Umbilical cord (tissue), 1 donor: ENCODE measurements at regions not wholly inside any gene's neighbourhood (a gene's known extent, or its start where the extent isn't known, plus 50 kb on each side); places are given as distances from the start of the nearest gene placed in this dataset.
"Not testable (repeated sequence)": the region's sequence is repeated elsewhere in the genome, so short reads cannot be mapped to it uniquely, and the experiment has no call there.

Experiments
- DNase-seq: peaks from one replicate; pipeline ENCODE4 v3.0.0-alpha.2; 2015; ENCODE audit warnings: low spot score

GRCh38 chr9:28445211-28445610, 871.9 kb upstream of the C9orf72 start:
- no peak for DNase-seq

- no peak for DNase-seq
These were observed 880.6 kb upstream of the C9orf72 start for GRCh38 chr9:28453918-28454317.

- peak; percentile 93 for DNase-seq
These were observed 883.6 kb upstream of the C9orf72 start for GRCh38 chr9:28456861-28457260.

GRCh38 chr9:28464481-28465216, 891.4 kb upstream of the C9orf72 start:
- DNase-seq = no peak

- no peak for DNase-seq
These were observed 898.0 kb upstream of the C9orf72 start for GRCh38 chr9:28471261-28471660.

GRCh38 chr9:28487561-28487960, 914.3 kb upstream of the C9orf72 start:
- no peak for DNase-seq

- DNase-seq = no peak
These were observed 917.8 kb upstream of the C9orf72 start for GRCh38 chr9:28491121-28491520.

- not testable (repeated sequence) for DNase-seq
These were observed 924.9 kb upstream of the C9orf72 start for GRCh38 chr9:28498168-28498567.

GRCh38 chr9:28502189-28502588, 928.9 kb upstream of the C9orf72 start:
- DNase-seq = no peak

- DNase-seq = no peak
These were observed 929.5 kb upstream of the C9orf72 start for GRCh38 chr9:28502741-28503140.

GRCh38 chr9:28503573-28503972, 930.3 kb upstream of the C9orf72 start:
- no peak for DNase-seq

- DNase-seq = no peak
These were observed 945.2 kb upstream of the C9orf72 start for GRCh38 chr9:28518439-28518838.

- not testable (repeated sequence) for DNase-seq
These were observed 951.0 kb upstream of the C9orf72 start for GRCh38 chr9:28524309-28524708.

GRCh38 chr9:28528049-28528448, 954.8 kb upstream of the C9orf72 start:
- DNase-seq = no peak

- DNase-seq = no peak
These were observed 964.9 kb upstream of the C9orf72 start for GRCh38 chr9:28538132-28538531.

GRCh38 chr9:28539434-28540070, 966.3 kb upstream of the C9orf72 start:
- no peak for DNase-seq

- no peak for DNase-seq
These were observed 969.6 kb upstream of the C9orf72 start for GRCh38 chr9:28542928-28543327.

GRCh38 chr9:28547527-28547926, 974.2 kb upstream of the C9orf72 start:
- no peak for DNase-seq

GRCh38 chr9:28563291-28563934, 990.1 kb upstream of the C9orf72 start:
- DNase-seq = no peak

- DNase-seq = no peak
These were observed 1010.6 kb upstream of the C9orf72 start for GRCh38 chr9:28583832-28584231.

- DNase-seq = no peak
These were observed 1011.3 kb upstream of the C9orf72 start for GRCh38 chr9:28584542-28584941.

GRCh38 chr9:28587052-28587451, 1013.8 kb upstream of the C9orf72 start:
- DNase-seq = no peak

GRCh38 chr9:28598408-28598807, 1025.1 kb upstream of the C9orf72 start:
- no peak for DNase-seq
